ENCODE measurements at regions not wholly inside any gene's neighbourhood (a gene's known extent, or its start where the extent isn't known, plus 50 kb on each side); places are given as distances from the start of the nearest gene placed in this dataset.

DNA sequence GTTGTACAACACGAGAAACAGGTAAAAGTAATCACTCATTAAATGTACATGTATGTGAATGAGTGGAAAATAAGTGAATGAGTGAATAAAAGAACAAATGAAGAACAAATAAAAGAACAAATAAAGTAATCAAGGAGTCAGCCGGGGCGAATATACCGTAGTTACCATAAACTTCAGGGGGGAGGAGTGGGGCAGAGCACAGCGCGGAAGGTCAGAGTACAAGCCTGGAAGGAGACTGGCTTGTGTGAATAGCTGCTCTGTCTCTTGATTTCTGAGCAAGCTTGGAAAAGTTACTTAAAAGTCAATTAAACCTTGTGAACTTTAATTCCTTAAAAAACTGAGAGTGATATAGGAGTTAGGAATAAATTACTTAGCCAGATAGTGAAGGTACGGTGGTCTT, 466.5 kb upstream of the CNTN4 start:
- no peaks in the 10 kb centered on the region for H3K9me3 ChIP-seq
- H3K27ac ChIP-seq: no peak overlapping the region
- no peak overlapping the region for H3K4me3 ChIP-seq (replicated peaks in 1 of 3)
- no peaks in the 10 kb centered on the region for H3K36me3 ChIP-seq
- no peak for TF ChIP-seq POLR2A (IDR thresholded peaks at IDR 0.05)
- TF ChIP-seq, protein P1, sequence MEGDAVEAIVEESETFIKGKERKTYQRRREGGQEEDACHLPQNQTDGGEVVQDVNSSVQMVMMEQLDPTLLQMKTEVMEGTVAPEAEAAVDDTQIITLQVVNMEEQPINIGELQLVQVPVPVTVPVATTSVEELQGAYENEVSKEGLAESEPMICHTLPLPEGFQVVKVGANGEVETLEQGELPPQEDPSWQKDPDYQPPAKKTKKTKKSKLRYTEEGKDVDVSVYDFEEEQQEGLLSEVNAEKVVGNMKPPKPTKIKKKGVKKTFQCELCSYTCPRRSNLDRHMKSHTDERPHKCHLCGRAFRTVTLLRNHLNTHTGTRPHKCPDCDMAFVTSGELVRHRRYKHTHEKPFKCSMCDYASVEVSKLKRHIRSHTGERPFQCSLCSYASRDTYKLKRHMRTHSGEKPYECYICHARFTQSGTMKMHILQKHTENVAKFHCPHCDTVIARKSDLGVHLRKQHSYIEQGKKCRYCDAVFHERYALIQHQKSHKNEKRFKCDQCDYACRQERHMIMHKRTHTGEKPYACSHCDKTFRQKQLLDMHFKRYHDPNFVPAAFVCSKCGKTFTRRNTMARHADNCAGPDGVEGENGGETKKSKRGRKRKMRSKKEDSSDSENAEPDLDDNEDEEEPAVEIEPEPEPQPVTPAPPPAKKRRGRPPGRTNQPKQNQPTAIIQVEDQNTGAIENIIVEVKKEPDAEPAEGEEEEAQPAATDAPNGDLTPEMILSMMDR (IDR thresholded peaks at IDR 0.05): no peak
- H3K27me3 ChIP-seq: no peaks in the 10 kb centered on the region
- WGBS, 2 donors: 94 to 95% methylated on average over 7 of the region's 7 CpGs
- intact Hi-C loops (cut with DNase I): no loop called here
- DNase-seq: no peak
- no peaks in the 10 kb centered on the region for H3K4me1 ChIP-seq

DNA sequence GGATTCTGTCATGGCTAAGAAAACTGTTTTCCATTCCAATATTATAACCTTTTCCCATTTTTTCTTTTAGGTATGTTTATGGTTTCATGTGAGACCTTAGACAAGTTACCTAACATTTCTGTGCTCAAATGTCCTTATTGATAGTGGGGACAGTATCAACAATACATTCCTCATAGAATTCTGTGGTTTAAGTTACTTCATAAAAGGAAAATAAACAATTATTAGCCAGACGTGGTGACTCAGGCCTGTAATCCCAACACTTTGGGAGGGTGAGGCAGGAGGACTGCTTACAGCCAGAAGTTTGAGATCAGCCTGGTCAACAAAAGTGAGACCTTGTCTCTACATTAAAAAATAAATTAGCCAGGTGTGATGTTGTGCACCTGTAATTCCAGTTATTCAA, 436.8 kb upstream of the CNTN4 start:
- H3K36me3 ChIP-seq: no peaks in the 10 kb centered on the region
- no peaks in the 10 kb centered on the region for H3K4me1 ChIP-seq
- H3K27ac ChIP-seq: no peak overlapping the region
- TF ChIP-seq, protein P1 (IDR thresholded peaks at IDR 0.05): no peak
- no peak for TF ChIP-seq POLR2A (IDR thresholded peaks at IDR 0.05)
- H3K4me3 ChIP-seq (replicated peaks in 1 of 3): no peak overlapping the region
- H3K9me3 ChIP-seq: no peaks in the 10 kb centered on the region
- H3K27me3 ChIP-seq: no peaks in the 10 kb centered on the region
- intact Hi-C loops (cut with DNase I): no loop called here
- no peak for DNase-seq
- WGBS, 2 donors: 41 to 46% methylated on average over 1 of the region's 1 CpG

DNA sequence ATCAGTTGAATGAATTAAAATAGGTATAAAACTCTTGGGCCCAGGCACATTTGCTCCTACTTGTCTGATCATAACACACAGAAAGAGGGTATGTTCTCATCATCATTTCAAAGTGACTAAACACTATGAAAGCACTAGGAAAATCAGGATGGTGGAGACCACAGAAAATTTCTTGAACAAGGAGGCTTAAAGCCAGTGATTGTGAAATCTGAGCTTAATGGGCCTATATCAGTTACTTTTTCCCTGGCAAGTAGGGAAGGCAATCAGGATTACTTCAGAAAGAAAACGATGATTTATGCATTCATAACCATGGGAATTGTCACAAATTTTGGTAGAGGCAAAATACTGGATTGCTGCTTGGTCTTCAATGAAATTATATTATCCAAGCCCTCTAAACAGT, 434.4 kb upstream of the CNTN4 start:
- Histone ChIP-seq H3K4me1 (no peaks in the 10 kb centered on the region), H3K9me3 (no peaks in the 10 kb centered on the region), H3K36me3 (no peaks in the 10 kb centered on the region), H3K27me3 (no peaks in the 10 kb centered on the region), H3K4me3 (replicated peaks in 1 of 3) (no peak overlapping the region), H3K27ac (no peak overlapping the region)
- 73 to 84% methylated on average over 1 of the region's 1 CpG for WGBS, 2 donors
- TF ChIP-seq, protein P1 (IDR thresholded peaks at IDR 0.05): no peak
- no peak for TF ChIP-seq POLR2A (IDR thresholded peaks at IDR 0.05)
- intact Hi-C loops (cut with DNase I): no loop called here
- no peak for DNase-seq

DNA sequence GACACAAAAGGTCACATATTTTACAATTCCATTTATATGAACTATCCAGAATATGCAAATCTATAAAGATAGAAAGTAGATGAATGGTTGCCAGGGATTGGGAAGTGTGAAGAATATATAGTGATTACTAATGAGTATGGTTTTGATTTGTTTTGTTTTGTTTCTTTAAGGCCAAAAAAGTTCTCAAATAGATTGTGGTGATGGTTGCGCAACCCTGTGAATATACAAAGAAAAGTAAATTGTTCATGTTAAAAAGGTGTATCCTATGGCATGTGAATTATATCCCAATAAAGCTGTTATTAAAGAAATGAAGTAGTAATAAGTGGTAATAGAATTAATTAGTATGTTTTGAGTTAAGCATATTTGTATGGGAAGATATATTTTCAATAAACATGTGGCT, 431.8 kb upstream of the CNTN4 start:
- no peaks in the 10 kb centered on the region for H3K36me3 ChIP-seq
- intact Hi-C loops (cut with DNase I): no loop called here
- H3K4me3 ChIP-seq (replicated peaks in 1 of 3): no peak overlapping the region
- no peaks in the 10 kb centered on the region for H3K27me3 ChIP-seq
- H3K9me3 ChIP-seq: no peaks in the 10 kb centered on the region
- H3K4me1 ChIP-seq: no peaks in the 10 kb centered on the region
- DNase-seq: no peak
- H3K27ac ChIP-seq: no peak overlapping the region
- TF ChIP-seq, protein P1 (IDR thresholded peaks at IDR 0.05): no peak
- TF ChIP-seq POLR2A (IDR thresholded peaks at IDR 0.05): no peak
- 95 to 96% methylated on average over 1 of the region's 1 CpG for WGBS, 2 donors

DNA sequence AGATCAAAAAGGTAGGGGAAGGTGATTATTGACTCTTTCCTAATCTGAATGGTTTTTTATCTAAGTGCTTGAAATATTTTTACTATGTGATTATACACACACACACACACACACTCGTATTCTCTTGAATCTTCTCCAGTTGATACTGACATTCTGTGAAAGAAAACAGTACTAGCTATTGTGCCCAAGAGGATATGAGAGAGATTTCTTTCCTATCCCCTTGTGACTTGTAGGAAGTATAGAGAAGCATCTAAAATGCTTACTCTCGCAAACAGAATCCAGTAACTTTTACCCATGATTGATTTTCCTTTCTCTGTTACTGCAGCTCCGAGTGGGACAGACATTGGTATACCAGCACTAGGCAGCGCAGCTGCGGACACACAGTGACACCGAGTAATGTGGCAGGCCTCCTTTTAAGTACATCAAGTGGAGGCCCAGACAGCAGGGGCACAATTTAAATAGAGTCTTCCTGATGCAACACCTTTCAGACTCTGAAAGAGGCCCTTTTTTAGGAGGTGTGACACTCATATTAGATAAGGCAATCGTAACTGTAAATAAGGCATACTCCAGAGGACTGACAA, 421.0 kb upstream of the CNTN4 start:
- Histone ChIP-seq H3K4me3 (replicated peaks in 1 of 3) (no peak overlapping the region), H3K36me3 (no peaks in the 10 kb centered on the region), H3K27me3 (no peaks in the 10 kb centered on the region), H3K4me1 (no peaks in the 10 kb centered on the region), H3K9me3 (no peaks in the 10 kb centered on the region), H3K27ac (no peak overlapping the region)
- TF ChIP-seq, protein P1 (IDR thresholded peaks at IDR 0.05): no peak
- TF ChIP-seq POLR2A (IDR thresholded peaks at IDR 0.05): no peak
- intact Hi-C loops (cut with DNase I): no loop called here
- DNase-seq: no peak
- WGBS, 2 donors: 46 to 52% methylated on average over 7 of the region's 7 CpGs
